ENCODE measurements at regions not wholly inside any gene's neighbourhood (a gene's known extent, or its start where the extent isn't known, plus 50 kb on each side); places are given as distances from the start of the nearest gene placed in this dataset.

GRCh38 chr2:226600184-226600583 lies 199.4 kb downstream of the IRS1 start:
- TF ChIP-seq CTCF (IDR thresholded peaks at IDR 0.05) (no peak), EP300 (IDR thresholded peaks at IDR 0.05) (no peak), POLR2A (IDR thresholded peaks at IDR 0.05; ENCODE audit: low read depth) (no peak), POLR2AphosphoS5 (IDR thresholded peaks at IDR 0.05) (no peak)

Measured in esophagus muscularis mucosa (tissue), 4 donors.